Erythroblast (primary cell): ENCODE measurements at regions not wholly inside any gene's neighbourhood (a gene's known extent, or its start where the extent isn't known, plus 50 kb on each side); places are given as distances from the start of the nearest gene placed in this dataset.

ENCODE experiments used
- DNase-seq, 2 experiments: peaks; one replicate each; lab custom pipeline; 2025; lab: John Stamatoyannopoulos, UW
- GATA1 ChIP-seq: IDR thresholded peaks from 2 replicates; pipeline ENCODE4 v1.6.1; 2011; ENCODE audit warnings: low read depth, mild to moderate bottlenecking, control low read depth, low read length, moderate library complexity
- POLR2A ChIP-seq: IDR thresholded peaks from 2 replicates; pipeline ENCODE4 v1.6.1; 2011; ENCODE audit warnings: mild to moderate bottlenecking, low read length

- TF ChIP-seq GATA1 (no peak), POLR2A (no peak)
- no peak for DNase-seq
Observed at GRCh38 chr13:47572375-47572774, 428.7 kb downstream of the SUCLA2 start.

DNA sequence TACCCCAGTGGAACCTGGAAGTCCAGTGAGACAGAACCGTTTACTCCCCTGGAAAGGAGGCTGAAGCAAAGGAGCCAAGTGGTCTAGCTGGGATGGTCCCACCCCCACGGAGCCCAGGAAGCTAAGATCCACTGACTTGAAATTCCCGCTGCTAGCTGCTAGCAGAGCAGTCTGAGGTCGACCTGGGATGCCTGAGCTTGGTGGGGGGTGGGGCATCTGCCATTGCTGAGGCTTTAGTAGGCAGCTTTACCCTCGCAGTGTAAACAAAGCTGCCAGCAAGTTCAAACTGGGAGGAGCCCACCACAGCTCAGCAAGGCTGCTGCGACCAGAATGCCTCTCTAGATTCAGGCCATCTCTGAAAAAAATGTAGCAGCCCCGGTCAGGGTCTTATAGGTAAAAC lies 437.0 kb downstream of the SUCLA2 start:
- no peak for DNase-seq

DNA sequence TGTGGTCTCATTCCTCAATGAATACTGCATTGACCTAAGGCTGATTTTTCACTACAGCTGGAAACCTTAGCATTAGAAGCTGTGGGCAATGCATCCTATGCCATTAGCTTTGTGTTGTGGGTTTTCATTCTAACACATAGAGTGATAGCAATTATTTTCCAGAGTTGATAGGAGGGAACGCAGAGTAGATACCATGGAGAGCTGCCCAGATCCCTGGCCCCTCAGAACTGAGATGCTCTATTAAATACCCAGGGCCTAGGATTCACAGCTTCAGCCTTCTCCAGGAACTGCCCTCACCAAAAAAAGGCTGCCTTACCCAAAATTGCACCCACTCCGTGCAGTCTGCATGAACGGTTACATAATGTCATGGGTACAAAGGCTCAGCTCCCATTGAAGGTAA lies 444.4 kb downstream of the SUCLA2 start:
- TF ChIP-seq POLR2A (no peak), GATA1 (no peak)
- no peak for DNase-seq

More for the DNA sequence above, 437.0 kb downstream of the SUCLA2 start:
- TF ChIP-seq GATA1 (no peak), POLR2A (no peak)

GRCh38 chr13:47555235-47555634 lies 445.8 kb downstream of the SUCLA2 start:
- TF ChIP-seq GATA1 (no peak), POLR2A (no peak)
- DNase-seq: no peak

GRCh38 chr13:47553329-47553977 lies 447.6 kb downstream of the SUCLA2 start:
- TF ChIP-seq GATA1 (no peak), POLR2A (no peak)
- no peak for DNase-seq

DNA sequence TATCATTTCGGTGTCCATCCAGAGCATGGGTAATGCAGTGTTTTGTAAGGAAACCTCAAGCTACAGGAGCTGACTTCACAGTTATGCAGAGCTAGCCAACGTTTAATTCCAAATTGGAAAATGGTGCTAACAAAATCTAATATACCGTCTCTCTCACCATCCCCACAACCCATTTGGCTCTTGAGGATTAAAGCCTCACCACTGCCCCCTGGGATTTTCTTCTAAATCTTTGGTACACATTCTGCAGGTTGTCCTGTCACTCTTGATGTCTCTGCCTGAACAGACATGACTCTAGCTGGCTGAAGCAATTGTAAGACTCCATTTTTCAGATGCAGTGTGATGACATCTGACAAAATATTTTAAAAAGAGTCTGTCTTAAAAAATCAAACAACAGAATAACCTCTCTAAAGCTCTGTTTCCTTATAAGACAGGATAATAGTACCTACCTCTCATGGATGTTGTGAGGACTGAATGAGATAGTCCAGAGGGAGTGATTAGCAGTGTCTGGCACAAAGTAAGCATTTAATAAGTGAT lies 451.8 kb downstream of the SUCLA2 start:
- TF ChIP-seq GATA1 (no peak), POLR2A (no peak)
- DNase-seq: no peak

DNA sequence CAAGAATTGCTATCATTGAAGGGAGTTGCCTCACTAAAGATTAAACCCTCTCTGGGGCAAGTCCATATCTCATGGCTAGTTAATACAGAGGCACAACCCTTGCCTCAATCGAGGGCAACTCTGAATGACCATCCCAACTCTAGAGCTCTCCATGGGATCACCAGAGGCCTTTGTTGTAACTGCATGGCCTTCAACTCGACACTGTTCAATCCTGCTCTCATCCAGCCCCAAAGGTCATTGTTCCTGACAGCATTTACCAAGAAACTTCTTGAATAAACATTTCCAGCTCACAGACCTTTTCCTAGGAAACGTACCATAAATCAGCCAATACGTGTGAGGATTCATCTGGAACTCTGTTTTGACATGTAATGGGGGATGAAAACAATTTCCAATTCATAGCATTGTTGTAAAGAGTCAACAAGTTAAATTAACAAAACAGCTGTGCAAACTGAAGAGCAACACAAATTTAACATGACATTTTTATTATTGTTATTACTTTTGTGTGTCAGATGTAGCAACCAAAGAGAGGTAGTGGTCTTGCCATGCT lies 452.7 kb downstream of the SUCLA2 start:
- no peak for DNase-seq

GRCh38 chr13:47546391-47547225 lies 454.5 kb downstream of the SUCLA2 start:
- TF ChIP-seq GATA1 (no peak), POLR2A (no peak)
- DNase-seq: no peak

More for the DNA sequence above, 452.7 kb downstream of the SUCLA2 start:
- TF ChIP-seq GATA1 (no peak), POLR2A (no peak)

DNA sequence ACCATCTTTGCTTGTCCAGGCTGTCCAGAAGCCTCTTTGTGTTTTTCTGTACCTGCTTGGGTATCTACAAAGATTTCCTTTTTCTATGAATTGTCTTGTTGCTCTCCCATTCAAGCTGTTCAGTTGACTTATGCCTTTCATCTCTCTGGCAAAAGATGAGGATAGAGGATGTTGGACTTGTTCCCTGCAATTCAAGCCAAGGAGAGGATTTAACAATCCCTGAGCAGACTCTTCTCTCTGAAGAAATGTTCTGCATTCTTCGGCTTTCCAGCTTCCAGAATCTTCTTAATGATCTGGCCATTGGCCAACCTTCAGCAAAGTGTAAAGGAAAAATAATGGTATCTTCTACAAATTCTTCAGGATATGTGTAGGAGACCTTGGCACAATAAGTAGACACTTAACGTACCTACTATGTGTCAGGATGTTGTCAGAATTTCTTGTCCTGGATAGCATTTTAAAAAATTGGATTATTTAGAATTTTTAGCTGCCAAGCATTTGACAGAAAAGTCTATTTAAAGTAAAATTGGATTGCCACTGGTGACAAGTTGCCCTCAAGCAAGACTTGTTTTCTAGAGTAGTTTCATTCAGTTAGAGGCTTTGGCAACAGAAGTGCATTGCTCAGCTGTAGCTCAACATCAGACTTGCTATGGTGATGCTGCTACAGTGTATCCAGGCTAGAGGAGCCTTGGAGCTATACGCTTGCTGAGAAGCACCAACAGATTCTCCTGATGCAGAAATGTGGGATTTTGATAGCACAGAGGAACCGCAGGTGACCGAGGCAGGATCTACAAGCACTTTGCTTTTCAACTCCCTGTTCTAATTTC lies 455.7 kb downstream of the SUCLA2 start:
- no peak for TF ChIP-seq POLR2A
- no peak for TF ChIP-seq GATA1
- no peak for DNase-seq

DNA sequence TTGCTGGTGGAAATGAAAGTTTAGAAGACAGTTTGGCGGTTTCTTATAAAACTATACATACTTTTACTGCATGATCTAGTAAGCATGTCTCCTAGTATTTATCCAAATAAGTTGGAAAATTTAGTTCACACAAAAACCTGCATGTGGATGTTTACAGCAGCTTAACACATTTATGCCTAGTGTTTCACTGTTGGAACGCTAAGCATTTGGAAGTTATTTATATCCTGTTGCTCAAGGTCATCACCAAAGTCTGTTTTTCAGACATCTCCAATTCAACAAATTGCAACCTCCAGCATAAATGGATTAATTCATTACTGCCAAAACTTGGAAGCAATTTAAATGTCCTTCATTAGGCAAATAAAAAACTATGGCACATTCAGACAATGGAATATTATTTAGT lies 461.8 kb downstream of the SUCLA2 start:
- no peak for DNase-seq
- no peak for TF ChIP-seq GATA1
- no peak for TF ChIP-seq POLR2A

DNA sequence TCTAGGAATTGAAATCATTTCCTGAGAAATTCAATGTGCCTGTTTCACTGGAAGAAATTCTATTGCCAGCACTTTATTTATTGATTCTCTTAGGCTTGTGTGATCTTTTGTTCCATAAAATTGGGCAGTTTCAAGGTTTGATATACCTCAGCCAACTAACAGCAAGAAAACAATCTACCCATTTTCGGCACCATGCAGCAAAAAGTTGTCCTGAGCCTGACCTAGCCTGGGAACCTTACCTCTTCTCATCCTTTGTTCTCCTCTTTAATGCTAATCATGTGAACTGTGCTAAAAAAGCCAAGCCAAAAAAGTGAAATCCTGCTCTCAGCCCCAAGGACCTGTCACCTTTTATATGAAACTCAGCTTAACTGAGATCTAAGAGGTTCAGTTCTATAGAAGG lies 477.3 kb downstream of the SUCLA2 start:
- no peak for DNase-seq
- no peak for TF ChIP-seq GATA1
- no peak for TF ChIP-seq POLR2A

DNA sequence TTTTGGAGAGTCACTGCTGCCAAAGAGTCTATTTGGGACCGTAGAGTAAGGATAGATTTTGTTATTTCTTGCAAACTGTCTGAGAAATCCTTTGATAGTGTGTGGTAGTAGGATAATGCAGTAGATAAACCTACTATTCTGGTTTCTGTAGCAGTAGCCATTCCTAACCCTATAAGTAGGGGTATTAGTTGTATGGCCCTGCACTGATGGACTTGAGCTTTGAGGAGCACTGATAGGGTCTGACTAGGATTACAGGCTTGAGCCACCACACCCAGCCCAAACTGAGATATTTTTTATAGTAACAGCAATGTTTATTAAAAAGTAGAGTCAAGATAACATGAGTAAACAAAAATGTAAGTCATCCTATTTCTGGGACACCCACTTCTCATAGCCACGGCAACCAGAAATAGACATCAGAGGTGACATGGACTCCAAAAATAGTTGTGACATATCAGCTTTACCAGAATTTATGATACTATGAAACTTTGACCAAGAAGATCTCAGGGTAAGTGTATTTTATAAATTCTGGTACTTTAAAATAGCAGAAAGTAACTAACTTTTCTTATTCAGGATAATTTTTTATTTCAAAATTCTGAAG lies 479.1 kb downstream of the SUCLA2 start:
- no peak for TF ChIP-seq GATA1
- no peak for DNase-seq

DNA sequence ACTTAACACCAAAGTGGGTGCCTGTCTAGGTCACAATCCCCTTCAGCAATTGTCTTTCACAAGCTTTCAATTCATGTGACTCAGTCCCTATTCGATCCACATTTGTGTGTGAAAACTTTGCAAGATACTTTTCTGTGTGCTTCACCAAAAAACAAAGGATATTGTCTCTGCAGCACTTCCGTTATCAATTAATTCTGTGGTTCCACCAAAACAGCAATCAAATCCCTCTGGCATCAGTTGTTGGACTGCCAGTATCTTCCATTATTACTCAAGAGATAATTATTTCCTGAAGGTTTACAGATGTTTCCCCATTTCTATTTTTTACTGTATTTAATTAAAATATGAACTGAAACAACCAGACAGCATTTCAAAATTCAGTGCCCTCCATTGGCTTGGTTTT lies 481.4 kb downstream of the SUCLA2 start:
- DNase-seq: no peak
- no peak for TF ChIP-seq GATA1
- no peak for TF ChIP-seq POLR2A
